Osteoblast (primary cell): ENCODE measurements at regions not wholly inside any gene's neighbourhood (a gene's known extent, or its start where the extent isn't known, plus 50 kb on each side); places are given as distances from the start of the nearest gene placed in this dataset.
A peak's percentile ranks its signal among the peaks of the same experiment; 100 is the strongest.

Experiments
- DNase-seq: peaks from one replicate; pipeline ENCODE4 v3.0.0; 2011; ENCODE audit warnings: low spot score, mixed read lengths; ENCODE audit not compliant: insufficient read length; ENCODE audit errors: missing footprints
- H2AFZ ChIP-seq: 2 replicates; pipeline ENCODE4 v1.6.0; 2011; ENCODE audit warnings: mild to moderate bottlenecking, low read length
- H3K27ac ChIP-seq: 2 replicates; pipeline ENCODE4 v1.5.1; 2011; ENCODE audit warnings: mild to moderate bottlenecking, low read depth, low read length, moderate library complexity
- H3K27me3 ChIP-seq: 2 replicates; pipeline ENCODE4 v1.6.0; 2012; ENCODE audit warnings: mild to moderate bottlenecking, control low read depth, inconsistent platforms, low read length, moderate library complexity; ENCODE audit not compliant: insufficient read depth
- H3K36me3 ChIP-seq: 2 replicates; pipeline ENCODE4 v1.5.1; 2011; ENCODE audit warnings: mild to moderate bottlenecking, low read length, control low read depth, moderate library complexity; ENCODE audit not compliant: insufficient read depth
- H3K4me1 ChIP-seq: 2 replicates; pipeline ENCODE4 v1.5.1; 2011; ENCODE audit warnings: mild to moderate bottlenecking, low read length, control low read depth, moderate library complexity; ENCODE audit not compliant: insufficient read depth
- H3K4me2 ChIP-seq: 2 replicates; pipeline ENCODE4 v1.6.0; 2011; ENCODE audit warnings: mild to moderate bottlenecking, low read length; ENCODE audit not compliant: insufficient read depth
- H3K4me3 ChIP-seq: fragments of 200-600 bp; sonication (generic); 3 replicates; pipeline ENCODE4 v1.5.1; 2012; ENCODE audit warnings: mild to moderate bottlenecking, low read length, inconsistent platforms; ENCODE audit not compliant: insufficient read depth
- H3K79me2 ChIP-seq: 2 replicates; pipeline ENCODE4 v1.6.0; 2012; ENCODE audit warnings: mild to moderate bottlenecking, low read length, control low read depth, inconsistent platforms; ENCODE audit not compliant: insufficient read depth
- H3K9me3 ChIP-seq: 2 replicates; pipeline ENCODE4 v1.5.1; 2011; ENCODE audit warnings: low read depth, low read length, control low read depth
- H4K20me1 ChIP-seq: 2 replicates; pipeline ENCODE4 v1.6.0; 2012; ENCODE audit warnings: mild to moderate bottlenecking, low read length, control low read depth; ENCODE audit not compliant: insufficient read depth
- TF ChIP-seq, protein P1 (sequence below): IDR thresholded peaks from 2 replicates; pipeline ENCODE4 v1.5.1; 2011; ENCODE audit warnings: mild to moderate bottlenecking, low read depth, low read length, moderate library complexity; ENCODE audit errors: extremely low read depth

DNA sequence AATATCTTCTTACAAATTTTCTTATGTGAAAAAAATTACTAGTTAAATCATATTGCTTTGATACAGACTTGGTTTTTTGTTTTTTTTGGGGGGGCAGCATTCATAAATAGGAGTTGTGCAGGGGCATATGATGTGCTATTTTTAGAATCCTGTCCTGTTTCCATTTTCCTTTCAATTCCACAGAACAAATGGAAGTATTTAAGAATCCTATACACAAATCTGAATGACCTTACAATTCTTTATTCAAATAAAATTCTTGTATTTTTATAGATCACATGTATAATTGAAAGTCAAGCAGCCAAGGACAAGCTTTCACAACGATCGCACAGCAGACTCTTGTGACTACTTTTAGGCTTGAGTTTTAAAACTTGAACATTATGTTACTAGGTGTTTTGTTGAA lies 523.9 kb downstream of the ANKRD50 start:
- Histone ChIP-seq H4K20me1 (no peaks in the 10 kb centered on the region), H3K9me3 (peaks cover under 1% of the 10 kb centered on the region), H3K79me2 (no peaks in the 10 kb centered on the region), H3K4me3 (no peak overlapping the region), H3K36me3 (no peaks in the 10 kb centered on the region), H2AFZ (no peak overlapping the region), H3K4me2 (no peak overlapping the region), H3K27ac (no peak overlapping the region), H3K27me3 (no peaks in the 10 kb centered on the region), H3K4me1 (no peaks in the 10 kb centered on the region)
- TF ChIP-seq, protein P1, sequence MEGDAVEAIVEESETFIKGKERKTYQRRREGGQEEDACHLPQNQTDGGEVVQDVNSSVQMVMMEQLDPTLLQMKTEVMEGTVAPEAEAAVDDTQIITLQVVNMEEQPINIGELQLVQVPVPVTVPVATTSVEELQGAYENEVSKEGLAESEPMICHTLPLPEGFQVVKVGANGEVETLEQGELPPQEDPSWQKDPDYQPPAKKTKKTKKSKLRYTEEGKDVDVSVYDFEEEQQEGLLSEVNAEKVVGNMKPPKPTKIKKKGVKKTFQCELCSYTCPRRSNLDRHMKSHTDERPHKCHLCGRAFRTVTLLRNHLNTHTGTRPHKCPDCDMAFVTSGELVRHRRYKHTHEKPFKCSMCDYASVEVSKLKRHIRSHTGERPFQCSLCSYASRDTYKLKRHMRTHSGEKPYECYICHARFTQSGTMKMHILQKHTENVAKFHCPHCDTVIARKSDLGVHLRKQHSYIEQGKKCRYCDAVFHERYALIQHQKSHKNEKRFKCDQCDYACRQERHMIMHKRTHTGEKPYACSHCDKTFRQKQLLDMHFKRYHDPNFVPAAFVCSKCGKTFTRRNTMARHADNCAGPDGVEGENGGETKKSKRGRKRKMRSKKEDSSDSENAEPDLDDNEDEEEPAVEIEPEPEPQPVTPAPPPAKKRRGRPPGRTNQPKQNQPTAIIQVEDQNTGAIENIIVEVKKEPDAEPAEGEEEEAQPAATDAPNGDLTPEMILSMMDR, result no peak
- no peak for DNase-seq

DNA sequence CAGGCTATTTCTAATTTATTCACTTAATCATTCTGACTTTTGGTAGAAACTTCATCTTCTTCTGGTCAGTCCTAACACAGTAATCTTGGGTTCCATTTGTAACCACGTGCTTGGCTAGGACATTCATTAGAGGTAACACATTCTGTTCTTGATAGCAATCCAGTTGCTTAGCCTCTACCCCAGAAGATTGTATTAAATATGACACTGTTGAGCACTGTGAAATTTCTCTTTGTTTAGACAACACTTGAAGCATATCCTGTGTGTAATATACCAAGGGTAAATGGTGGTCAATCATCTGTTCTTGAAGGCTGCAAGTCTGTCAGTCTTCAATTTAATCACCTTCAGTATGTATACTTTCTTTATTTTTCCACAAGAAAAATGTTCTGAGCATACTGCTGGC lies 523.0 kb downstream of the ANKRD50 start:
- Histone ChIP-seq H4K20me1 (no peaks in the 10 kb centered on the region), H3K4me3 (no peak overlapping the region), H3K9me3 (peaks cover 3% of the 10 kb centered on the region), H3K79me2 (no peaks in the 10 kb centered on the region), H2AFZ (peak overlapping the region; percentile 59), H3K36me3 (no peaks in the 10 kb centered on the region), H3K4me2 (no peak overlapping the region), H3K27ac (no peak overlapping the region), H3K27me3 (no peaks in the 10 kb centered on the region), H3K4me1 (no peaks in the 10 kb centered on the region)
- TF ChIP-seq, protein P1, result no peak
- DNase-seq, result no peak

DNA sequence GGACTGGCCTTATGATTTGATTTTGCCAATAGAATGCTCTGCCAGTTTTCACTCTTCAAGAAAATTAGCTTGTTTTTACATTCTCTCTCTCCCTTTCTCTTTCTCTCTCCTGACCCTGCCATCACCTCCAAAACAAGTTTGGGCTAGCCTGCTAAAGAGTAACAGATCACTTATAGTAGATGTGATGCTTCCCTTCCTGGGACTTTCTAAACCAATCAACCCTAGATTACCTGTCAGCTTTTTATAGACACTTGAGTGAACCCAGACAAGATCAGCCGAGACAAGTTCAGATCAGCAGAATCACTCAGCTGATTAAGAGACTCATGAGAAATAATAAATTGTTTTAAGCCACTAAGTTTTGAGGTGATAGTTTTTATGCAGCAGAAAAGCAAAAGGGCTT lies 521.2 kb downstream of the ANKRD50 start:
- H3K27ac ChIP-seq, result no peak overlapping the region
- TF ChIP-seq, protein P1, result no peak
- no peaks in the 10 kb centered on the region for H3K36me3 ChIP-seq
- no peak for DNase-seq
- H3K9me3 ChIP-seq, result peaks cover 3% of the 10 kb centered on the region
- H3K4me3 ChIP-seq, result no peak overlapping the region
- H3K4me2 ChIP-seq, result no peak overlapping the region
- no peaks in the 10 kb centered on the region for H3K4me1 ChIP-seq
- H2AFZ ChIP-seq, result no peak overlapping the region
- H4K20me1 ChIP-seq, result no peaks in the 10 kb centered on the region
- no peaks in the 10 kb centered on the region for H3K79me2 ChIP-seq
- H3K27me3 ChIP-seq, result no peaks in the 10 kb centered on the region

DNA sequence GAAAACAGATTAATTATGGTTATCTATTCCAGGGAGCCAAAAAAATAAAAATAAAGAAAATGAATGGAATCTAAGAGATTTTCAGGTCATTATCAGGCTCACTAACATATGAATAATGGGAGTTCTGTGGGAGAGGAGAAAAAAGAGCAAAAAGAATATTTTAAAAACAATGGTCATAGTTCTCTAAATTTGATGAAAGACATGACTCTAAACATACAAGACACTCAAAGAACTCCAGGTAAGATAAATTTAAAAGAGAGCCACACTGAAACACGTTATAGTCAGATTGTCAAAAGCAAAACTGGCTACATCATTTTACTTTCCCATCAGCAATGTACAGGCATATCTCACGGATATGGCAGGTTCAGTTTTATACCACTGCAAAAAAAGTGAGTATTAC lies 520.0 kb downstream of the ANKRD50 start:
- H3K9me3 ChIP-seq, result peaks cover 3% of the 10 kb centered on the region
- H3K79me2 ChIP-seq, result no peaks in the 10 kb centered on the region
- no peaks in the 10 kb centered on the region for H3K36me3 ChIP-seq
- no peak for DNase-seq
- H3K4me1 ChIP-seq, result no peaks in the 10 kb centered on the region
- no peak overlapping the region for H2AFZ ChIP-seq
- H3K27ac ChIP-seq, result no peak overlapping the region
- H3K4me2 ChIP-seq, result no peak overlapping the region
- TF ChIP-seq, protein P1, result no peak
- no peak overlapping the region for H3K4me3 ChIP-seq
- H3K27me3 ChIP-seq, result no peaks in the 10 kb centered on the region
- H4K20me1 ChIP-seq, result no peaks in the 10 kb centered on the region
